Tibial nerve (tissue), 4 donors: ENCODE measurements at regions not wholly inside any gene's neighbourhood (a gene's known extent, or its start where the extent isn't known, plus 50 kb on each side); places are given as distances from the start of the nearest gene placed in this dataset.

ENCODE experiments used
- EP300 ChIP-seq, 2 donors: sonication (generic); formaldehyde crosslinking; IDR thresholded peaks; one replicate each; pipeline ENCODE4 v1.6.1; 2017; ENCODE audit warnings: antibody characterized with exemption in 2 of 2, mild to moderate bottlenecking in 1 of 2
- POLR2A ChIP-seq, 2 donors: fragments of 450-650 bp; IDR thresholded peaks; one replicate each; pipeline ENCODE4 v1.6.1; 2017; ENCODE audit warnings: antibody characterized with exemption in 2 of 2, mild to moderate bottlenecking in 2 of 2, moderate library complexity in 2 of 2
- TF ChIP-seq, protein P1 (sequence below), 5 experiments: fragments of 200-600 bp in 3 of 5; fragments of 450-650 bp in 2 of 5; sonication (generic) in 3 of 5; IDR thresholded peaks; one replicate each; pipeline ENCODE4 v1.5.1; 2016 to 2019; ENCODE audit warnings: antibody characterized with exemption in 5 of 5, mild to moderate bottlenecking in 3 of 5, moderate library complexity in 2 of 5

DNA sequence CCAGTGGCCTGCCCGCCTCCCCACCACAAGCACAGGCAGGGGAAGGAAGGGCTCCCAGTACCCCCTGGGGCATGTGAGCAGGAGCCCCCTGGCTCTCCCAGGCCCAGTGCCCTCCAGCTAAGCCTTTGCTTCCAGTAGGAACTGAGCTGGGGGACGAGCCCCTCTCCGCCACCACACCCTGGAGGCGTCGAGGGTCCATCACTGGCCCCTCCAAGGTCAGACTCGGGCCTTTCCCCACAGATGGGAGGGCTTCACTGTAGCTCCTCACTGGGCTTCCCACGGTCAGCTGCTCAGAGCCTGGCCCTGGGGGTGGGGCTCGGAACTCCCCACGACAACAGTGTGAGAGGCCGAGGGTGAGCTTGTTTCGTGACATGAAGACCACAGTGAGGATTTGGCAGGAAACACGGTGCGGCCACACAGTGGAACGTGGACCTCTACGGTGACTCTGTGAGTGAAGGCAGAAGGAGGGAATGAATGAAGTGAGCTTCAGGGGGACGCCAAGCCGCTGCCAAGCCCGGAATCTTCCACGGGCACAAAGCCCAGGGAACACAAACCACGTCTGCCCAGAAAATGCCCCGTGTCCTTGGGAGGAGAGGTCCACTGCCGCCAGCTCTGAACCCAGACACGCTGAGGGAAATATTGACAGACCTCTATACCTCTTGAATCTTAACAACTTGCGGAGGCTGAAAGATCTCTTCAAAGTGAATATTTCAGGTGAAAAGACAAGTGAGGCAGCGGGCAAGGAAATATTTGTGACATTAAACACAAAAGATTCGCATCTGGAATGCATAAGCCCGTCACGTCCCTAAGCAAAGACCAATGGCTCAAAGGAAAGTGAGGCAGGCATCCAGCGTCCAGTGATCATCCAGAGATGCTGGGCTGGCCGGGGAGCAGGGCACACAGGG is 144.8 kb upstream of the GPC1 start:
- TF ChIP-seq POLR2A (IDR thresholded peaks at IDR 0.05) (no peak), EP300 (IDR thresholded peaks at IDR 0.05) (no peak)
- TF ChIP-seq, protein P1, sequence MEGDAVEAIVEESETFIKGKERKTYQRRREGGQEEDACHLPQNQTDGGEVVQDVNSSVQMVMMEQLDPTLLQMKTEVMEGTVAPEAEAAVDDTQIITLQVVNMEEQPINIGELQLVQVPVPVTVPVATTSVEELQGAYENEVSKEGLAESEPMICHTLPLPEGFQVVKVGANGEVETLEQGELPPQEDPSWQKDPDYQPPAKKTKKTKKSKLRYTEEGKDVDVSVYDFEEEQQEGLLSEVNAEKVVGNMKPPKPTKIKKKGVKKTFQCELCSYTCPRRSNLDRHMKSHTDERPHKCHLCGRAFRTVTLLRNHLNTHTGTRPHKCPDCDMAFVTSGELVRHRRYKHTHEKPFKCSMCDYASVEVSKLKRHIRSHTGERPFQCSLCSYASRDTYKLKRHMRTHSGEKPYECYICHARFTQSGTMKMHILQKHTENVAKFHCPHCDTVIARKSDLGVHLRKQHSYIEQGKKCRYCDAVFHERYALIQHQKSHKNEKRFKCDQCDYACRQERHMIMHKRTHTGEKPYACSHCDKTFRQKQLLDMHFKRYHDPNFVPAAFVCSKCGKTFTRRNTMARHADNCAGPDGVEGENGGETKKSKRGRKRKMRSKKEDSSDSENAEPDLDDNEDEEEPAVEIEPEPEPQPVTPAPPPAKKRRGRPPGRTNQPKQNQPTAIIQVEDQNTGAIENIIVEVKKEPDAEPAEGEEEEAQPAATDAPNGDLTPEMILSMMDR (IDR thresholded peaks at IDR 0.05) = no peak
